ENCODE measurements at regions not wholly inside any gene's neighbourhood (a gene's known extent, or its start where the extent isn't known, plus 50 kb on each side); places are given as distances from the start of the nearest gene placed in this dataset.

- DNase-seq (ENCODE audit: low spot score), result no peak
- TF ChIP-seq, protein P1, sequence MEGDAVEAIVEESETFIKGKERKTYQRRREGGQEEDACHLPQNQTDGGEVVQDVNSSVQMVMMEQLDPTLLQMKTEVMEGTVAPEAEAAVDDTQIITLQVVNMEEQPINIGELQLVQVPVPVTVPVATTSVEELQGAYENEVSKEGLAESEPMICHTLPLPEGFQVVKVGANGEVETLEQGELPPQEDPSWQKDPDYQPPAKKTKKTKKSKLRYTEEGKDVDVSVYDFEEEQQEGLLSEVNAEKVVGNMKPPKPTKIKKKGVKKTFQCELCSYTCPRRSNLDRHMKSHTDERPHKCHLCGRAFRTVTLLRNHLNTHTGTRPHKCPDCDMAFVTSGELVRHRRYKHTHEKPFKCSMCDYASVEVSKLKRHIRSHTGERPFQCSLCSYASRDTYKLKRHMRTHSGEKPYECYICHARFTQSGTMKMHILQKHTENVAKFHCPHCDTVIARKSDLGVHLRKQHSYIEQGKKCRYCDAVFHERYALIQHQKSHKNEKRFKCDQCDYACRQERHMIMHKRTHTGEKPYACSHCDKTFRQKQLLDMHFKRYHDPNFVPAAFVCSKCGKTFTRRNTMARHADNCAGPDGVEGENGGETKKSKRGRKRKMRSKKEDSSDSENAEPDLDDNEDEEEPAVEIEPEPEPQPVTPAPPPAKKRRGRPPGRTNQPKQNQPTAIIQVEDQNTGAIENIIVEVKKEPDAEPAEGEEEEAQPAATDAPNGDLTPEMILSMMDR (IDR thresholded peaks at IDR 0.05; ENCODE audit: extremely low read depth, missing control alignments), result no peak
These were observed 411.9 kb upstream of the SHH start for GRCh38 chr7:156223935-156224832.

DNA sequence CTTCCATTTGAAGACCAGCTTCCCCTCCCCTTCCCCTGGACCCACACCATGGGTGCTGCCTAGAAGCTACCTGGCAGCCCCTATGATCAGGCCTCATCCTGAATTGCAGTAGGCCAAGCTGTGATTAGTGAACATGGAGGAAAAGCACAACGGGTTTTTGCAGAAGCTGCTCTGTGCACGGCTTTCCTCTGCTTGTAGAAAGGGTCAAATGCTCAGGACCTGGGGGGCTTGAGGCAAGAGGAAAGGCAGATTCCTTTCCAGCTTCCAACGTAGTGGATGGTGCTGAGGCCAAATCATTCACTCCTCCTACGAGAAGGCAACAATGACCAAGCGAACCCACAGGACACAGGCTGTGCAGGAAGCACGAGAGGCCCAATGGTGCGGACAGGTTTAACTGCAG lies 410.3 kb upstream of the SHH start:
- DNase-seq (ENCODE audit: low spot score), result no peak
- TF ChIP-seq, protein P1 (IDR thresholded peaks at IDR 0.05; ENCODE audit: extremely low read depth, missing control alignments), result no peak

DNA sequence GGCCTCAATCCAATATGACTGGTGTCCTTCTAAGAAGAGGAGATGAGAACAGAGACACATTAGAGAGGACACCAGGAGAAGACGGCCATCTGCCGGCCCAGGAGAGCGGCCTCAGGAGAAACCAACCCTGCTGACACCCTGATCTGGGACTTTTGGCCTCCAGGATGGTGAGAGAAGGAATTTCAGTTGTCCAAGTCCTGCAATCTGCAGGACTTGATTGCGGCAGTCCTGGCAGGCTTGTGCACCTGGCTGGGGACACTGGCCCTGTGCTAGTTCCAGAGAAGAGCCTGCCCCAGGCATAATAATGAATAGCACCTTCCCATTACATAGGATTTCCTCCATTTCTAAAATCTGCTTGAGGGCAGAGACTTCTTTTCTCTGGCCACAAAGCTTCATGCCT lies 409.9 kb upstream of the SHH start:
- TF ChIP-seq, protein P1 (IDR thresholded peaks at IDR 0.05; ENCODE audit: extremely low read depth, missing control alignments), result no peak

DNA sequence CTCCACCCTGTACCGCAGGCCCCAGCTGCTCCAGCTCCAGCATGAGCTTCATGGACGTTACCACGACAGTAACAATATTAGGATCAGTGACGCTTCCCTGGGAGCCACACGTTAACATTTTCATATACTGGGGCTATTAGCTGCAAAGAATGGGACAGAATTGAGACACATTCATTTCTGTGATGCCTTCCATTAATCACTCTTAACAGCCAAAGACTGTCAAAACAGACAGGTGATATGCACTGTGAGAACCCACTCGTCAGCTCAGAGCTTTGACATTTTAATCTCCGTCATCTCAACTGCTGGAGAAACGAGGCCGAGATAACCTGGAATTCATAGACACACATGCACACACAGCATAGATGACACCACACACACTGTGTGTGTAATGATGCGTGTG lies 408.4 kb upstream of the SHH start:
- TF ChIP-seq, protein P1 (IDR thresholded peaks at IDR 0.05; ENCODE audit: extremely low read depth, missing control alignments), result no peak
- no peak for DNase-seq (ENCODE audit: low spot score)

More for the DNA sequence above, 409.9 kb upstream of the SHH start:
- DNase-seq (ENCODE audit: low spot score), result no peak

GRCh38 chr7:156220078-156220605 lies 407.9 kb upstream of the SHH start:
- DNase-seq (ENCODE audit: low spot score), result no peak
- TF ChIP-seq, protein P1 (IDR thresholded peaks at IDR 0.05; ENCODE audit: extremely low read depth, missing control alignments), result no peak

- DNase-seq (ENCODE audit: low spot score), result no peak
These were observed 407.2 kb upstream of the SHH start for GRCh38 chr7:156219307-156220077.

More at GRCh38 chr7:156219307-156220077, 407.2 kb upstream of the SHH start:
- TF ChIP-seq, protein P1 (IDR thresholded peaks at IDR 0.05; ENCODE audit: extremely low read depth, missing control alignments), result no peak
